Umbilical cord (tissue), 1 donor: ENCODE measurements at regions not wholly inside any gene's neighbourhood (a gene's known extent, or its start where the extent isn't known, plus 50 kb on each side); places are given as distances from the start of the nearest gene placed in this dataset.

Source experiments
- DNase-seq: peaks from one replicate; pipeline ENCODE4 v3.0.0-alpha.2; 2015; ENCODE audit warnings: low spot score

DNA sequence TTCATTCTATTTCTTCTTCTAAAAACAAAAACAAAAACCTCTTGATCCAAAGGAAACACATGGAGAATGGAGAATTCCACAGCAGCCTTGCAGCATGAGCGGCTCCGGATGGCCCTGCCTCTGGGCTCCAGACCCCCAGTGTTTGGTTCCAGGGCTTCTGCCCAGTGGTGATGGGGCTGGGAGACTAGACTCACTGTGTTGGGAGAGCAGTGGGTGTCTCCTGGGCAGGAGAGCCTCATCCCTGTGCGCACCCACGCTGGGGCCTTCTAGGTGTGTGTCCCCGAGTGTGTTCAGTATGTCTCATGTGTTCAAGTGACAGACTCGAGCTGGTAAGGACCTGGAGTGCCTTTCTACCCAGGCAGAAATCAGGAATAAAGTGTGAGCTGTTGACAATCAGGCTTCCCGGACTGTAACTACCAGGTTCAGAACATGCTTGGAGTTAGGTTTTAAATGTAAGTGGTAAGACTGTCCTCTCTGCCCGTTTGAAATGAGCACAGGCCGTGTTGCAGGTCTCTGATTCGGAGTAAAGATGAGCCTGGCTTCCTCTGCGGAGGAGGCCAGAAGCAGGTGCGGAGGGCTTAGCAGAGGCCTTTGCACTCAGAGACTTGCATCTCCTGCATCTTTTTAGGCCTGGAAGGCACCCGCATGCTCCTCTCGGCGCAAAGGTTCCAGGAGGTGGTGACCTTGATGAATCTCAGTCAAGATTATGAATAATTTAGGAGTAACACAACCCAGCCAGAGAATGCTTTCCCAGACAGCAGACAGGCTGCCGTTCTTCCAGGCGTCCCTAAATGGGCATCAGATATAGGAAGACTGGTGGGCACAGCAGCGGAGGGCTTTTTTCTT, 253.6 kb downstream of the CDH26 start:
- DNase-seq = no peak

DNA sequence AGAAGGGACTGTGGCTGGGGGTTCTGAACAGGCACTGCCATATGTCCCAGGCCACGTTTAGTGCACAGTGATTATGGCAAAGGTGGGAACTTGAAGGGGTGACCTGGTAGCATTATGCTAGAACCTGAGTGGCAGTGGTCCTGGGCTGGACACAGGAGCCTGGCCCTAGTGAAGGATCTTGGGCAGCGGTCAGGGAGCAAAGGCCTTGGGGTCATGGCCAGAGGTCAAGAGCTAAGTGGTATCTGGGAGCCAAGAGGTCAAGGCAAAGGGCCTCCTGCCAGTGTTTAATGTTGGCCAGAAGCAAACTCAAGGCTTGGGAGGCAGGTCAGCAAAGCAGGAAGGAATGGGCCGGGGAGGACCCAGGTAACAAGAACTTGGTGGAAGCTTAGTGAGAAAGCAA, 254.5 kb downstream of the CDH26 start:
- no peak for DNase-seq

DNA sequence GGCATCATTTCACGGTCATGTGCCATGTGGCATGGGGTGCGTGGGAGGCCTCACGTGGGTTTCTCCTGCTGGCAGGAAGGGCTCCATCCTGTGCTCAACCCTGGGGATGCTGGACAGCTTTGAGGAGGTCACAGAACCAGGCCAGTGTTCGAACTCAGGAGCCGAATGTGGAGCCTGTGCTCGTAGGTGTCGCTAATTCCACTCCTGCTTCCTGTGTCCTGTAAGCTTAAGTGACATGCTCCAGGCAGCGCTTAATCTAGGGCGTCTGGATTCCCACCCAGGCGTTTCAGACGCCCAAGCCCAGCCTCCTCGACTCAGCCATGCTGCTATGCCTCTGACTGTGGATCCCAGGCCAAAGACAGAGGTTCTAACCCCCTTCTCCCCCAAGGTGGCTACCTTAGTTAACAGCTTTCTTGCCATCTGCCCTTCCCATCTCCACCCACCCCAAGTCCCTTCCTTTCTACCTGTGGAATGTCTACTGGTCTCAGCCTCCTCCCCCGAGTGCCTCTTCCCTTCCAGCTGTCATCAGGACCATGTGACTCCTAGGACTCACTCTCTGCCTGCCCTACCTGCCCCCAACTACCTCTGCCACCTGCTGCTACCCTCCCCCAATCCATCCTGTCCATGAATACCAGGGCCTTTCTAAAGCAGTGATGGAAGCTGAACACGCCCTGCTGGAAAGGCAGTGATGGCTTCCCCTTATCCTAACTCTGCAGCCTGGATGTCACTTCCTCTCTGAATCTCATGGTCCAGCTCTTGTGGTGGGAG, 255.1 kb downstream of the CDH26 start:
- no peak for DNase-seq

DNA sequence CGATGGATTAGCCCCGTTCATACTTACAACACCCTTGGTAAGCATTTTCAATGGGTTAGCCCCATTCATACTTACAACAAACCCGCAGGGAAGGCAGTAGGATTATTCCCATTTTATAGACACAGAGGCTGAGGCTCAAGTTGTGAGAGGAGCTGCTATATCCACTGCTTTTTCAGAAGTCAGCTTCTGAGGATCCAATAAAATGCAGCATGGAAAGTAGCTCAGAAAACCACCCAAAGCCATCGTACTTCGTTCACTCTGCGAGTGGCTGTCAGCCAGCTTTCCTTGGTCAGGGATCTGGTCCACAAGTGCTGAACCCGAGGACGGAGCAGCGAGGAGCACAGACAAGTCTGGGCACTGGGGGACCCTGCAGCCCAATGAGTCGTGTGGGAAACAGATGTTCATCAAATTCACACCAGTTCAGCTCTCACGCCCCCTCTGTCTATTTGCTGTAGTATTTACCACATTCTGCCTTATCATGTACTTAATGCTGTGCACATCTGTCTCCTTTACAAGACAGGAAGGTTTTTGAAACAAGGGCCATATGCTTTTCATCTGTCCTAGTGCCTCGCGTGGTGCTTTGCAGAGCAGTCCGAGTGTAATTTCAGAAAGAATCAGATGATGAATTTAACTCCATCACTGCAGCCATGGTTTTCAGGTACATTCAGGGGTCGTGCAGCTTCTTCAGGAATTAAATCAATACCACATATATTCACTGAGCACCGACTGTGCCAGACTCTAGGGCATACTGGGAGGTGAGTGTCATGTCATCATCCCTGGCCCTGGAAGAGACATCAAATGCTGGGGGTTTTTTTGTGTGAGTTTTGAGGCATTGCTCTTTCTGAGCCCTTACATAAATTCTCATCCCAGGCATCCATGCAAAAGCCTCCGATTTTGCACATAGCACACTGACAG, 256.9 kb downstream of the CDH26 start:
- DNase-seq = peak; percentile 83

DNA sequence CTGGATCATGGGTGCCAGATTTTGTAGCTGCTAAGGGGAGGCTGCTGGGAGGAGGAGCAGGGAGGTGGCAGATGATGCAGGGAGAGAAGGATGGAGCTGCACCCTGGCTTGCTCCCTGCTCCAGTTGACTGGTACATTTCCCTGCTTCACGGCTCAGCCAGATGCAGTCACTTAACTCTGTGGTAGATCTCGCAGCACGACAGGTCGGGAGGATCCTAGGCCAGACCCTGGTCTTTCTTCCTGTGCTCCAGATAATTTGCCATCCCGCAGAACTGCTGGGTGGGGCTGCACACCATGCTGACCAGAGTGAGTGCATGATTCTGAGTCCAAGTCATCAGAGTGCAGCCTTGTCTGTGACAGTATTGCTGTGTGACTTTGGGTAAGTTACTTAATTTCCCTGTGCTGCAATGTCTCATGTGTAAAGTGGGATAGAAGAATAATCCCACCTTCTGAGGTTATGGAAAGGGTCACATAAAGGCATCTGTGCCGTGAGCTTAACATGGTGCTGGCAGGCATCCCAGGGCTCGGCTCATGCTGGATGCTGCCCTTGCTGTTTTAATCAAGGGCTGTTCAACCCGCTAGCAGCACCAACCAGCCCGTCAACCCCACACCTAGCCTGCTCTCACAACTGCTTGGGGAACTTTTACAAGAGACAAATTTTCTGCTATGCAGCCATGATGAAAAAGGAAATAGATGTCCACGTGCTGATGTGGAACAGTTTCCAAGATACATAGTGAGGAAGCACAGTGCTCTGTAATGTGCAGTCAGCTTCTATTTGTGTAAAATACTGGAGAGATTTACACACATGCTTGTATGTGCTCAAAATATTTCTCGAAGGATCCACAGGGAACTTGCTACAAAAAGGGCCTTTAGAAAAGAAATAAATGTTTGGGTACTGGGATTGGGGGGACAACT, 257.9 kb downstream of the CDH26 start:
- peak; percentile 1 for DNase-seq

DNA sequence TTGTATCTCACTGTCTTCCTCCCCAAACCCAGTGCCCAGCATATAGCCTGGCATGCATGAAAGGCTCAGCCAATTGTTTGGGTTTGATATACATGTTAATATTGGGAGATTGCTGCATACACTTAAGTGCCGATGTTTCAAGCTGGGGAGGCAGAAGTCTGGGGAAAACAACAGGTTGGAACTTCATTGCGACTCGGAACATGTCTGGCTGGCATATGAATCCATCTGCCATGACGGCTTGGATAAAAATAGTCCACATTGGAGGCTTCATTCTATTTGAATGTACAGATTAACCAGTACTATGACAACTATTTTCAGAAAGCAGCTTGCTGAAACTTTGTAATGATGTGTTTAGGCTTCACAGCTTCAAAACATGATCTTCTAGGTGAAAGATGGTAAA, 261.0 kb downstream of the CDH26 start:
- DNase-seq = no peak

DNA sequence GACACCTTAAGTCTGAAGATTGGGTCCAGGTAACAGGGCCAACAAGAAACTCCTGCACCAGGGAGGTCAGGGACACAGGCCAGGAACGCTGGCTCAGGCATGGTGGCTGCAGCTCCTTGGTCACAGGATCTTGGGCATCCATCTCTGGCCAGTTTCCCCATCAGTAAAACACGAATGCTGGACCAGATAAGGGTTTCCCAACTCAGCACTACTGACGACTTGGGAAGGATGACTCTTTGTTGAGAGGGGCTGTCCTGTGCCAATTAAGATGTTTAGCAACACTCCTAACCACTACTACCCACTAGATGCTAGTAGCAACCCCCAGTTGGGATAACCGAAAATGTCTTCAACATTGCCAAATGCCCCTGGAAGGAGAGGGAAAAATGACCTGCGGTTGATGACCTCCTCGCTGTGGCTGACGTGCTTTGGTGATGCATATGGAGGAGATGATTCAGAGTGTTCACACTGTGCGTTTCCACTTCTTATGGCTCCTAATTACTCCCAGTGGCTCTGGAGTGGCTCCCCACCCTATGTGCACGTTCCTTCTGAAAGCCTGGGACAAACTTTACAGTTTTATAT, 261.9 kb downstream of the CDH26 start:
- no peak for DNase-seq

DNA sequence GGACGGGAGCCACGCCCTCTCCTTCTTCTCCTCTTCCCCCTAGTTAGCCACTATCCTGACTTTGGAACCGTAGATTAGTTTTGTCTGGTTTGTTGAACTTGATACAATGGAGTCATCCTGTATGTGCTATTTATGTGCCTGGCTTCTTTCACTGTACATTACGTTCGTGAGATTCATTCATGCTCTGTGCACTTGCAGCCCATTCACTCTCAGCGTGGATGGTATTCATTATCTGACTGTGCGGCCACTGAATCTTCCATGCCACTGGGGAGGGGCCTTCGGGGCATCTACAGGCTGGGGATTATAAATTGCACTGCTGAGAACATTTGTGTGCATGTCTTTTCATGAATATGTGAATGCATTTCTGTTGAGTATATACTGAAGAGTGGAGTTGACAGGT, 262.5 kb downstream of the CDH26 start:
- no peak for DNase-seq

DNA sequence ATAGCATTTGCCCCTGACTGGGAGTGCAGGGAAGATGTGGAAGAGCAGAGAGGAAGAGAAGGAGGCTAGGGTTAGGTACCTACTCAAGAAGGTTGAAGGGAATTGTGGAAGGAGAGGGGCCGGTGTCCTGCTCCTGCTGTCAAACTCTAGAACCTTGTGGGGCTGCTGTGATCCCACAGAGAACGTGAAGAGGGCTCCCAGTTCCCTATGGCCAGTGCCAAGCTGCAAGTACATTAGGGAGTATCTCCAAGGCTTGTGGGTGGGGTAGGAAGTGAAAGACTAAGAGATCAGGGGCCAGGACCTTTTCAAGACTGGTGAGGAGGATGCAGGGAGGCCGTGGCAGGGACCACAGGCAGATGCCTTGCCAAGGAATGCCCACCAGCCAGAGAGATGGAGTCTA, 263.4 kb downstream of the CDH26 start:
- DNase-seq = no peak

DNA sequence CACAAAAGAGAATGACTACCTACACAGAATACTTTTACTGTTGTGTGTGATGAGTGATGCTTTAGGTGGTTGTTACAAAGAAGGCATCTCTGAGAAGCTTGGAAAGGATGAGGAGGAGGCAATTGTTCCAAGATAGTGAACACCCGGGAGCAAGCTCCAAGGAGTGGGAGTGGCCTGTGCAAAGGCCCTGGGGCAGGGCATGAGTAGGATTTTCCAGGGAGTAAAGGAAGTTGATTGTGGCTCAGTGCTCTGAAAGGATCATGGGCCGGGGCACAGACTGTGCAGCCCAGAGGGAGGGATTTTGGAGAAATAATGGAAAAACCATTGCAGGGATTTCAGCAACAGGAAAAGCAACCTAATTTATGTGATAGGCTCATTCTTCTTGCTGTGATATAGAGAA, 264.3 kb downstream of the CDH26 start:
- no peak for DNase-seq

DNA sequence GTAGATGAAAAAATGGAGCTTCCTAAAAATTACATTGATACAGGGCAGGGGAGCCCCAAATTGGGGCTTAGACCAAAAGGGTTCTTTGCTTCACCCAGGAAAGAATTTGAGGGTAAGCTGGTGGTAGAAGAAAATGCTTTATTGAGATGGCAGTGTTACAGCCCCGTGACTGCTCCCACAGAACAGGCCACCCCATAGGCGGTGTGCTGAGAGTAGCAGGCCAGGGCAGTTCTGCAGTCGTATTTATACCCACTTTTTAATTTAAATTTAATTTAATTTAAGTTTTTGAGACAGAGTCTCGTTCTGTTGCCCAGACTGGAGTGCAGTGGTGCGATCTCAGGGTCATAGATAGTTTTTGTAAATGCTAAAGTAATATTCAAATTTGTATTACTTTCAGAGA, 265.0 kb downstream of the CDH26 start:
- DNase-seq = no peak

DNA sequence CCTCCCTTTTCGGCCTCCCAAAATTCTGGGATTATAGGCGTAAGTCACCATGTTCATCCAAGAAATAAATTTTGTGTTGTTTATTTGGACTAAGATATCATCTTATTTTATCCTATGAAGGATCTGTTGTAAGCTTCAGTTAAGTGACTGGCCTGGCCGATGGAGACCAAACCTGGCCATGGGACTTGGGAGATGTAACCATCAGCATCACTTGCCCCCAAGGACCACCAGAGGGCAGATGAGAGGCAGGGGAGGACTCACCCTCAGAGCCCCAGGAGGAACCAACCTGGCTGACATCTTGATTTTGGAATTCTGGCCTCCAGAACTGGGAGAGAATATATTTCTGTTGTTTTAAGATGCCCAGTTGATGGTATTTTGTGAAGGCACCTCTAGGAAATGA, 266.7 kb downstream of the CDH26 start:
- no peak for DNase-seq

DNA sequence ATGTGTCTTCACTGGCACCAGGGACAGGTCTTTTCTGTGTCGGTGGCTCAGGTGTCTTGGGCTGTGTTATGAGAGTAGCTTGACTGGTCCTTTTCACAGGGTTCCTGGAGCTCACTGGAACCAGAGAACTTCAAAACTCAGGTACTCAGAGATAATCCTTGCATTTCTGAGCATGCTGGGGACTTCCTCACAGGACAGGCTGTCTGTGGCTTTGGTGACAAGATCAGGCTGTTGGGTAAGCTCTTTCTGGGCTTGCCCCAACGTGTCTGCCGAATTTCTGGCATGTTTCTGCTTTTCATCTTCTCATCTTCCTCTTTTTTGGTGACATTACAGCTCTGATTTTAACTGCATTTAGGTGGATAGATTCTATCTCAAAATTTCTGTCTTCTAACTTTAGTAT, 270.0 kb downstream of the CDH26 start:
- DNase-seq = no peak

DNA sequence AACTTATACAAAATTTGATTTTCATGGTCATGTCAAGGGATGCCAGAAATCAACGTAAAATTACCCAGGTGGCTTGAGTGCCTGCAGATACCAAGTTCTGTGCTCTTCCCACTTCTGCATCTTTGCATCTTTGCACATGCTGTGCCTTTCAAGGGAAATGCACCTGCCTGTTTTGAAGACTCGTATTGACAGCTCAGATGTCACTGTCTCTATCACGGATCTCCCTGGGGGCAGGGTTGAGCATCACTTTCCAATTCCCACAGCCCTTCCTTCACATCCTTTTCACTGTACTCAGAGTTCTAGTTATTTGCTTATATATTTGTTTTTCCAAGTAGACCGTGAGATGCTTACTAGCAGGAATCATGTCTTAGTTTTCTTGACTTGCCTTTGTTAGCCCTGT, 274.2 kb downstream of the CDH26 start:
- no peak for DNase-seq

DNA sequence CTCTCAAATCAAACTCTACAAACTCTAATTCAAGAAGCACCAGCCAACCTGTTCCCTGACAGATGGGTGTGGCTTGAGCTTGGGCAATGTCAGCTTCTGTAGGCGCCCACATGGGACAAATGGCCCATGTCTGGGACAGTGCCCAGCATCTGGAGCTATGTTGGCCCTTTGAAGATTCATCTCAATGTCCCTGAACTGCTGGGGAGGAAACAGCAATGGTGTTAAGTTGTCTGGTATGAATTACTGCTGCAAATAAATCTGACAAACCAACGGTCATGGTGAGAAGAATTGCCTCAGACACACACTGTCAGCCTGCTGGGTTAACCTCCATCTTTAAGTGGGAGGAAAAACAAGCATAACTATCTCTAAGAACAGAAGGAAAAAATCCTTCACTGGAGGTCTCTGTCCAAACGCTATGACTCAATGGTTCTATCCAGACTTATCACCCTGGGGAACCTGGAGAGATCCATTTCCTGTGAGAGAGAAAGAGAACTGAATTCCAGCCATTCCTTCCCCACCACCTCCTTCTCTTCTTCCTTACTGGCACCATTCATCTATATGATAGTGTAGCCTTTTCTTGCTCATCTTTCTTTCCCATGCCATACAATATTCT, 274.9 kb downstream of the CDH26 start:
- no peak for DNase-seq

DNA sequence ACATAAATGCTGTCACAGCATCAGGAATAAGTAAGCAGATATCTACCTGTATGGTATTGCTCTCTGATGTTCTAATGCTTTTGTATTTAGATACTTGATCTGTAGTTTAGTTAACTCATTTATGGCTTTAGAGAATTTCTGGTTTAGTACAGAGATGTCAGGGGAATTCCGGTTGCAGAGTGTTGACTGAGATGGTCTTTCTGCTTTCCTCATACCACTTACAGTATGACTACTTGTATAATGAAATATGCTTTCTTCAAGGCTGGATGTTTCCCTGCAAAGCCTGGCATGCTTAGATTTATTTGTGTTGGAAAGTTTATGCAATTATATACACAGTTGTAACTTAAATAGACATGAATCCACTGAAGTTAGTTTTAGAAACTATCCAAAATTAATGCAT, 278.4 kb downstream of the CDH26 start:
- DNase-seq = no peak

DNA sequence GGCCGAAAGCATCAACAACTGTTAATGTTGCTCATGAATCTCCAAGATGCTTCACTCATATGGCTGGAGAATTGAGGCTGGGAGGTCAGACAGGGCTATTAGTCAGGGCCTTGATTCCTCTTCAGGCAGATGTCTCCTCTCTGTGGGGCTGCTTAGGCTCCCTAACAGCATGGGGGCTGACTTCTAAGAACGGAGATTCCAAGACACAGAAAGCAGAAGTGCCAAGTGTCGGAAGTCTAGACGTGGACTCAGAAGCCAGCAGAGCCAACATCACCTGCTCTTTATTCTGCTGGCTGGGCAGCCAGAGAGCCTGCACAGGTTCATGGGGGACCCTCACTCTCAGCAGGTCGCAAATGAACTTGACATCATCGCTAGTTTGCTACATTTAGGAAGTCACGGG, 279.8 kb downstream of the CDH26 start:
- DNase-seq = no peak

DNA sequence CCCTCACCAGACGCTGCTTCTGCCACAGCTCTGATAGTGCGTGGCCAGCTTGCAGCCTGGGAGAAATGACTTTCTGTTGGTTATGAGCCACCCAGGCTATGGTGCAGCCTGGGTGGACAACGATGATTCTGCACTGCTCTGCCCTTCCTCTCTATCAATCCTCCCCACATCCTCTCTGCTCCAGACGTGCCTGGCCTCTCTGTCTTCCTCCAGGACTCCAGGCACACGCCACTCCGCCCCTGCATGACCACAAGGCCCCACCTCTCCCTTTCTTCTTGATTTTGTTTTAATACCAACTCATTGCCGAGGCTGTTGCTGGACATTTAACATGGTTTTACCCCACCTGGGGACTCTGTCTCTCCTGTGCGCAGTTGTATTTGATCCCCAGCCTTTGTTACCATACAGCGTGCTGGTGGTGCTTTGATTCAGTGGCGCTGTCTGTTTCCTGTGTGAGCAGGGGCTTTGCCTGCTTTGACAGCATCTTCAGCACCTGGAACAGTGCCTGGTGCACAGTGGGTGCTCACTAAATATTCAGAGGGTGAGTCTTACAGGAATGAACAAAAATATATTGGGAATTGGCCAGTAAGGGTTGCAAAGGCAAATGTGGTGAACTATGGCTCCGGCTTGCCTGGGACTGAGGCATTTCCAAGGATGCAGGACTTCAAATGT, 280.9 kb downstream of the CDH26 start:
- no peak for DNase-seq

DNA sequence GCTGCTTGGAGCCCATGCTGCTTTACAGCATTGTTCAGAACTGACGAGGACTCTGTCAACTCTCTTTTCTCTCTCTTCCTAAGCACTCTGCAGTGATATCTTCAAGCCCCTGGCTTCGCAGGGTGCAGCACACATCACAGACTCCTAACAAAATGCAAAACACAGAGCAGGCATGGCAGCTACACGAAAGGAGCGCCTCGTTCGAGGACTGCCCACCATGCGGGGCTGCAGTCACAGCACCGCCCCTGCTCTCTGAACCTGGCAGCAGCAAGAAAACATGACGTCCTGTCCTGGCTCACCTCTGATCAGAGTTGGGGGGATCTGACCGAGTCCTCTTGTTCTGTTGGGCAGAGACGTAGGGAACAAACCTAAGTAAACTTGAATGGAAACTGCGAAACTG, 281.7 kb downstream of the CDH26 start:
- no peak for DNase-seq

DNA sequence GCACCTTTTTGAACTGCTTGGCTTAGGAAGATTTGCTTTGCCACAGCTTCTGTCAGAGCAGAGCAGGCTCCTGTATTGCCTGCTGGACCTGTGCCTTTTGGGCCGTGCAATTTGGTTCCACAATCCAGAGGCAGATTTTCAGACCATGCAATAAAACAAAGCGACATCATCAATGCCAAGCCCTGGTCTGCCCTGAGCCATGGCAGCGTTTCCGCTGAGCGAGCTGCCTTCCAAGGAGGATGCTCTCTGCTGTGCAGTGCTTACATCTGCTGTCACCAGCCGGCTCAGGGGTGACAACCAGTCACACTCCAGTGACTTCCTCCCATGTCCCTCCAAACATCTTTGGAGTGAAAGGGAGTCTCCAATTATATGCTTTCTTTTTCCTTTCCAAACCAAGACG, 282.2 kb downstream of the CDH26 start:
- DNase-seq = no peak
